ENCODE measurements at regions not wholly inside any gene's neighbourhood (a gene's known extent, or its start where the extent isn't known, plus 50 kb on each side); places are given as distances from the start of the nearest gene placed in this dataset.

GRCh38 chr2:12382366-12382765 is 334.4 kb upstream of the TRIB2 start:
- TF ChIP-seq, protein P1, sequence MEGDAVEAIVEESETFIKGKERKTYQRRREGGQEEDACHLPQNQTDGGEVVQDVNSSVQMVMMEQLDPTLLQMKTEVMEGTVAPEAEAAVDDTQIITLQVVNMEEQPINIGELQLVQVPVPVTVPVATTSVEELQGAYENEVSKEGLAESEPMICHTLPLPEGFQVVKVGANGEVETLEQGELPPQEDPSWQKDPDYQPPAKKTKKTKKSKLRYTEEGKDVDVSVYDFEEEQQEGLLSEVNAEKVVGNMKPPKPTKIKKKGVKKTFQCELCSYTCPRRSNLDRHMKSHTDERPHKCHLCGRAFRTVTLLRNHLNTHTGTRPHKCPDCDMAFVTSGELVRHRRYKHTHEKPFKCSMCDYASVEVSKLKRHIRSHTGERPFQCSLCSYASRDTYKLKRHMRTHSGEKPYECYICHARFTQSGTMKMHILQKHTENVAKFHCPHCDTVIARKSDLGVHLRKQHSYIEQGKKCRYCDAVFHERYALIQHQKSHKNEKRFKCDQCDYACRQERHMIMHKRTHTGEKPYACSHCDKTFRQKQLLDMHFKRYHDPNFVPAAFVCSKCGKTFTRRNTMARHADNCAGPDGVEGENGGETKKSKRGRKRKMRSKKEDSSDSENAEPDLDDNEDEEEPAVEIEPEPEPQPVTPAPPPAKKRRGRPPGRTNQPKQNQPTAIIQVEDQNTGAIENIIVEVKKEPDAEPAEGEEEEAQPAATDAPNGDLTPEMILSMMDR (IDR thresholded peaks at IDR 0.05), result no peak
- TF ChIP-seq POLR2A (IDR thresholded peaks at IDR 0.05), result no peak
